ENCODE measurements at regions not wholly inside any gene's neighbourhood (a gene's known extent, or its start where the extent isn't known, plus 50 kb on each side); places are given as distances from the start of the nearest gene placed in this dataset.

- TF ChIP-seq CTCF (IDR thresholded peaks at IDR 0.05; ENCODE audit: low read length), result no peak
- no peak for TF ChIP-seq EZH2 (optimal IDR thresholded peaks at IDR 0.05; ENCODE audit: low read depth, low read length)
Observed at GRCh38 chr3:87833039-87833377, 225.8 kb downstream of the CGGBP1 start.
